Neuron (in vitro differentiated cells): ENCODE measurements at regions not wholly inside any gene's neighbourhood (a gene's known extent, or its start where the extent isn't known, plus 50 kb on each side); places are given as distances from the start of the nearest gene placed in this dataset.

ENCODE experiments used
- H2AFZ ChIP-seq: one replicate; pipeline ENCODE4 v1.6.1; 2013; ENCODE audit warnings: low read depth, mild to moderate bottlenecking, inconsistent platforms, low read length, moderate library complexity
- H3K27me3 ChIP-seq: one replicate; pipeline ENCODE4 v1.6.1; 2013; ENCODE audit warnings: low read length; ENCODE audit not compliant: insufficient read depth
- H3K36me3 ChIP-seq: one replicate; pipeline ENCODE4 v1.6.1; 2013; ENCODE audit warnings: low read length; ENCODE audit not compliant: insufficient read depth
- H3K4me1 ChIP-seq: one replicate; pipeline ENCODE4 v1.6.1; 2013; ENCODE audit warnings: low read length; ENCODE audit not compliant: insufficient read depth
- H3K4me3 ChIP-seq: 2 replicates; pipeline ENCODE4 v1.5.1; 2013; ENCODE audit warnings: mild to moderate bottlenecking, low read length, moderate library complexity
- H3K9me3 ChIP-seq: one replicate; pipeline ENCODE4 v1.6.1; 2013; ENCODE audit warnings: low read length

DNA sequence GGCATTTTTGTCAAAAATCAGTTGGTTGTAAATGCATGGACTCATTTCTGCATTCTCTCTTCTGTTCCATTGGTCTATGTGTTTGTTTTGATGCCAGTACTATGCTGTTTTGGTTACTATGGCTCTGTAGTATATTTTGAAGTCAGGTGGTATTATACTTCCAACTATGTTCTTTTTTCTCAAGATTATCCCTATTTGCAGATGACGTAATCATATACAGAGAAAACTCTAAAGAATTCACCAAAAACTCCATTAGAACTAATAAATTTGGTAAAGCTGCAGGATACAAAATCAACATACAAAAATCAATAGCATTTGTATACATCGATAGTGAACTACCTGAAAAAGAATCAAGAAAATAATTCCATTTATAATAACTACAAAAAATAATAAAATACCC, 253.1 kb upstream of the NEGR1 start:
- no peak overlapping the region for H3K4me3 ChIP-seq
- H3K4me1 ChIP-seq, result no peaks in the 10 kb centered on the region
- no peak overlapping the region for H2AFZ ChIP-seq
- H3K9me3 ChIP-seq, result no peaks in the 10 kb centered on the region
- H3K27me3 ChIP-seq, result no peaks in the 10 kb centered on the region
- H3K36me3 ChIP-seq, result no peaks in the 10 kb centered on the region

DNA sequence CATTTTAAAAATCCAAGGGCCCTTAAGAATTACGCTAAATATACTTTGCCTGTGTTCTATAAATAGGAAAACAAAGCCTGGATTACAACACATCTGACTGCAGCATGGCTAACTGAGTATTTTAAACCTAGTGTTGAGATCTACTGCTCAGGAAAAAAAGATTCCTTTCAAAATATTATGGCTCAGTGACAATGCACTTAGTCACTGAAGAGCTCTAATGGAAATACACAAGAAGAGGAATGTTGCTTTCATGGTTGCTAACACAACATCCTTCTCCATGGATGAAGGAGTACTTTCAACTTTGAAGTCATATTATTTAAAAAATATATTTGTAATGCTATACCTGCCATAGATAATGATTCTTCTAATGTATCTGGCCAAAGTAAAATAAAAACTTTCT, 248.3 kb upstream of the NEGR1 start:
- Histone ChIP-seq H3K9me3 (no peaks in the 10 kb centered on the region), H2AFZ (no peak overlapping the region), H3K4me1 (no peaks in the 10 kb centered on the region), H3K36me3 (no peaks in the 10 kb centered on the region), H3K27me3 (no peaks in the 10 kb centered on the region), H3K4me3 (no peak overlapping the region)

DNA sequence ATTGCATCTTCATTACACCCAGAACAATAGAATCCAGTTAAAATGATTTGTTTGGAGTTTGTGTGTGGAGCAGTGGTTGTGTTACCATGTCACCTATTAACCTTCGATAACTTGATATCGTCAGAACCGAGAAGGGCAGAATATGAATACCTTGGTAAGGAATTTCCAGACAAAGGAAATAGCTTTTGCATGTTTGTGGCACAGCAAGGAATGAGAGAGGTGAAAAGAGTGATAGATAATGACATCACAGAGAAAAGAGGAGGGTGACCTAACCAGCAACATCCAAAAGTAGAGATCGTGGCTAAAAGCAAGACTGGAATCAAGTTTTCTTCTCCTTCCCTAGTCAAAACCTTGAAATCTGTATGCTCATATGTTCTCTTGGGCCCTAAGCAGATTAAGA, 244.6 kb upstream of the NEGR1 start:
- H3K4me1 ChIP-seq, result no peaks in the 10 kb centered on the region

DNA sequence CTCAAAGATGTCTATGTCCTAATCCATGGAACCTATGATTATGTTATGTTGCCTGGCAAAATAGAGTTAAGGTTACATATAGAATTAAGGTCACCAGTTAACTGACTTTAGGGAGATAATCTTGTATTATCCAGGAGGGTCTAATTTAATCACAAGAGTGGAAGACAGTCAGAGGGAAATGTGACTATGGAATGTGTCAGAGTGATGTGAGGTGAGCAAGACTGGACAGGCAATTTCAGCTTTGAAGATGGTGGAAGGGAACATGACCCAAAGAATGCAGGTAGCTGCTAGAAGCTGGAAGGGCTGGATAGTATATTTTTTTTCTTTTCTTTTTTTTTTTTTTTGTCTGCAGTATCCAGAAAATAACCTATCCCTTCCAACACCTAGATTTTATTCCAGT, 241.7 kb upstream of the NEGR1 start:
- Histone ChIP-seq H3K4me1 (no peaks in the 10 kb centered on the region), H3K27me3 (no peaks in the 10 kb centered on the region), H3K9me3 (no peaks in the 10 kb centered on the region), H2AFZ (no peak overlapping the region), H3K36me3 (no peaks in the 10 kb centered on the region), H3K4me3 (no peak overlapping the region)

More for the DNA sequence above, 244.6 kb upstream of the NEGR1 start:
- Histone ChIP-seq H2AFZ (no peak overlapping the region), H3K4me3 (no peak overlapping the region), H3K36me3 (no peaks in the 10 kb centered on the region), H3K9me3 (no peaks in the 10 kb centered on the region), H3K27me3 (no peaks in the 10 kb centered on the region)

DNA sequence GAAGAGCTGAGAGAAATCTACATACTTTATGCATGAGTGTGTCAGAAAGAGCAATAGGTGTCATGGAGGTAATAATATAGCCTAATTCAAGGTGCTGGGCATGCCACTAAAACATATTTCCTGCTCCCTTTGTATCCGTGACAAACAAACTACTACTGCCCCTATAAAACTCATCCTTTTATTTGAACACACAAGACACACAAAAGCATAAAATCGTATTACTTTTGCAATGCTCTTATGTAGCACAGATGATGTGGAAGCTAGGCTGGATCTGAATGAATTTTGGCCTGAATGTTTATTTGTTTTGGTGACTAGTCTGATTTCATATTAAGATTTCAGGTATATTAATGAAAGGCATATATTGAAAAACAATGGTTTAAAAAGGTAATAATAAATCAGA, 239.3 kb upstream of the NEGR1 start:
- H2AFZ ChIP-seq, result no peak overlapping the region
- H3K36me3 ChIP-seq, result no peaks in the 10 kb centered on the region
- H3K9me3 ChIP-seq, result no peaks in the 10 kb centered on the region
- H3K27me3 ChIP-seq, result no peaks in the 10 kb centered on the region
- H3K4me3 ChIP-seq, result no peak overlapping the region
- H3K4me1 ChIP-seq, result no peaks in the 10 kb centered on the region

DNA sequence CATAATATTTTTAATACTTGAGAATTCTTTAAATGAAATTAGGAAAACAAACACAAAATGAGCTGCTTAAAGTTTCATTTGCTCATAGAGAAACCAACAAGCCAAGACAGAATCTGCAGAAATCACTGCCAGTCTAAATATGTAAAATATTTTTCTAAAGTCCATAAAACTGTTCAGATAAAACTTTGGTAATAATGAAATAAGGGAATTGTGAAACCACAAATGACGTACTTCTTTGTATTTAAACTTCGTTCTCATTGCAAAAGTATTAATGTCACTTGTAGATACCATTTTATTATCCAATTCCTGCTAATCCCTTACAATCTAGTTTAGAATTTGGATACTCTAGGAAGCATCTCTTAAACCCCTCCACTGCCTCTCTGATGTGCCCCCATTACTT, 234.5 kb upstream of the NEGR1 start:
- H3K4me3 ChIP-seq, result no peak overlapping the region

DNA sequence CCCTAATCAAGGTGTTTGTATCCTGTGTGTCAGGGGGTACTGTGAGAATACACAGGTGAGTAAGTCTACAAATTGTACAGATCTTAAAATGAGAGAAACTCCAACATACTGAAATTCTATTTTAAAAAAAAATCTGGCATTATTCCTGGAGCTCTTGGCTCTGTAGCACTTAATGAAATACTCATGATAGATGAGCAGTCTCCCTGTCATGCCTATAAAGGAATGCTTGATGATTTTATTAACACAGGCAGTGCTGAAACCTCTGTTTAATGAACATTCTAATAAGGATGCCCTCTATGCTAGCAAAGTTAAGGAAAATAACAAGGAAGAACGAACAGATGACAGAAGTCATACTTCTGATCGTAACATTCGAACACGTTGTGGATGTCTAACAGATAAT, 233.9 kb upstream of the NEGR1 start:
- Histone ChIP-seq H3K27me3 (no peaks in the 10 kb centered on the region), H3K4me1 (no peaks in the 10 kb centered on the region), H3K9me3 (no peaks in the 10 kb centered on the region), H3K4me3 (no peak overlapping the region), H2AFZ (no peak overlapping the region), H3K36me3 (no peaks in the 10 kb centered on the region)

More for the DNA sequence above, 234.5 kb upstream of the NEGR1 start:
- Histone ChIP-seq H3K4me1 (no peaks in the 10 kb centered on the region), H3K9me3 (no peaks in the 10 kb centered on the region), H3K27me3 (no peaks in the 10 kb centered on the region), H2AFZ (no peak overlapping the region), H3K36me3 (no peaks in the 10 kb centered on the region)

DNA sequence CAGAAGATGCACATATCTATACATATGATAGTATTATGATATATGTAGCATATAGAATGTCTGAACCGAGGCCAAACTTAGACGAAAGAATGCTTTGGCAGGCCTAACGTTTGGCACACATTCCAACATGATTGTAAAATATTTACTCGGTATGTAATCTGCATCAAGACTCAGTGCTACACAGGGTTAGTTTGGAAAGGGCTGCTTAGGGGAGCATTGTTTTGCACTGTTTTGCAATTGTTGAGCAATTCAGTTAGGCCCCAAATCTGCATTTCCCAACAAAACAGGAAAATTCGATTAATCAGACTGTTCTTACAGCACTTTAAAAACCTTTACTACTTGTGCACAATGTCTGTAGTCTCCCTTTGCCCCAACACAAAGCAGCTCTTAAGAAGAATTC, 216.0 kb upstream of the NEGR1 start:
- H2AFZ ChIP-seq, result no peak overlapping the region
- no peaks in the 10 kb centered on the region for H3K4me1 ChIP-seq
- no peaks in the 10 kb centered on the region for H3K9me3 ChIP-seq
- no peak overlapping the region for H3K4me3 ChIP-seq
- no peaks in the 10 kb centered on the region for H3K27me3 ChIP-seq
- no peaks in the 10 kb centered on the region for H3K36me3 ChIP-seq

DNA sequence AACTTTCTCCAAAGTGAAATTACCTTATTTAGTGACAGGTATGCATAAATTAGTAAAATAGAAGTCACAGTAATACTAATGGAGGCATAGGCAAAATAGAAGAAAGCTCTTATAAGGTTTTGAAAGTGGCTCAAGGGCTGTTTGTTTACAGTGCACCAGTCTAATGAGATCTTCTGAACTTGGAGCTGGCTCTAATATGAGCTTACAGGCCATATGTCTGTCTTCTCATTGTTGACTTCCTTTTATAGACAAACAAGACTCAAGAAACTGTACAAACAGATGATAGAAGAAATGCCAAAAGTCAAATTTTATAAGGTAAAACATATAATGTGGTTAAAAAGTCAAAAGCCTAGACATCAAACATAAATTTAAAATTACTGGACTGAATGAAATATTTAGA, 207.5 kb upstream of the NEGR1 start:
- no peak overlapping the region for H2AFZ ChIP-seq
- no peaks in the 10 kb centered on the region for H3K36me3 ChIP-seq
- H3K9me3 ChIP-seq, result no peaks in the 10 kb centered on the region
- H3K4me1 ChIP-seq, result no peaks in the 10 kb centered on the region
- no peak overlapping the region for H3K4me3 ChIP-seq
- no peaks in the 10 kb centered on the region for H3K27me3 ChIP-seq

DNA sequence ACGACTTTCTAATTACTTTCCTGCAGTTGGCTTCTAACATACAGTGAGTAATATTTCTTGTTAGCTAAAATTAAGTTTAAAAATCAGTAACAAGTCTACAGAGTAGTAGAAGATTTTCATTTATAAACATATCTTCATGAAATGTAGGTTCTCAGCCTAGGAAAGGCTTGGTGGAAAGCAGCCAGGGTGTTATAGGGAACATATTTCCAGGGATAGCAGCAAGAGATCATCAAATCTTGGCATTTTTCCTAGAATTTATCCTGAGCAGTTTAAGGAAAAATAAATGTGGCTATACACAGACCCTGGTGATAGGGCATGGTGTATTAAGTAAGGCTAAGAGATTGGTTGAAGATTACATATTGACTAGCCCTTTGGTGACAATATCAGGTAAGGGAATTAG, 203.5 kb upstream of the NEGR1 start:
- Histone ChIP-seq H3K4me1 (peaks cover 10% of the 10 kb centered on the region), H3K27me3 (no peaks in the 10 kb centered on the region), H3K4me3 (no peak overlapping the region), H3K9me3 (no peaks in the 10 kb centered on the region), H2AFZ (no peak overlapping the region), H3K36me3 (no peaks in the 10 kb centered on the region)

DNA sequence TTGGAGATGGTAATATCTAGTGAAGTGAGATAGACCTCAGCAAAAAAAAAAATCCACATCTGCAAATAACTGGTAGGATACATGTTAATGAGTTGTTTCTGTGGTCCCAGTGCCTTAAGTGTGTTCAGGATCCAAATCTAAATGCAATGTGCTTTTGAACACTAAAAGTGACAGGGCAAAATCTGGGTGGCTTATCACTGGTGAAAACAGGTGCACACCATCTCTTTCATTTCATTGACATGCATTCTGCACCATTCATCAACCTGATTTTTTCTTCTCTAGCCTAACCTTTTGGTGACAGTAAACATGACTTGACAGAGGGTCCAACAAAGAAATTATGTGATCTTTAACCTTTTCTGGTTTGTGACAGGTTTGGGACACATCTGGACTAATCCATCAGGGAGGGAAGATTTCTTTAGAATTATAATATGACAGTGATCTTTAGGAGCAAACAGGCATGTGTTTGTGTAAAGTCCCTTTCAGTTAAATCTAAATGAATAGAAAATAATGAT, 201.6 kb upstream of the NEGR1 start:
- no peaks in the 10 kb centered on the region for H3K36me3 ChIP-seq
- H3K4me3 ChIP-seq, result no peak overlapping the region
- peaks cover 10% of the 10 kb centered on the region for H3K4me1 ChIP-seq
- no peaks in the 10 kb centered on the region for H3K27me3 ChIP-seq
- no peaks in the 10 kb centered on the region for H3K9me3 ChIP-seq
- no peak overlapping the region for H2AFZ ChIP-seq

DNA sequence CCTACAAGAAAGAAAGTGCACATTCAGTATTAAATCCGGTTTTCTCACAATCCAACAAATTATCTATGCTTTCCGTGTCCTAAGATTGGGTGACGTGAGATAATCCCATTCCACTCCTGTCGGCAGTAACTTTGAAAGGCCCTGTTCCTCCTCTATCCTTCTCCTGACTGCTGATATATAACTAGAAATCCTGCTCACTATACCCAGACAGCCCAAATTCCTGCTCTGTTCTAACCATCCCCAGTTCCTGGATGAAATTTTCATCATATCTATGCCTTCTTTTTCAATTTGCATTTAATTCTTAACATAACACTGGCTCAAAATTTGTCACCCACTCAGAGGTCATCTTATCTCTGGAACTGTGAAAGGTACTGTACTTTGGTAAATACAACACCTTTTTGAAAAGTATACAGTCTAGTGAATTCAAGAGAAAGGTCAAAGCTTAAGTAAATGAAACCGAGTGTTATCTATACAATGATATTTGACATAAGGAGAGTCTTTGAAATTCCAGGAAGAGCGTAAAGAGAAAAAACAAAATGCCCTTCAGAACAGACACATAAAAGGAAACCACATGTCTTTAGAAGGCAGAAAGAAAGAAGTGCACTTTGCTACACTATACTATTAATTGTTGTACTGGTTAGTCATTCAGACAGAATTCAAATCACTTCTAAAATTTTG, 200.5 kb upstream of the NEGR1 start:
- Histone ChIP-seq H3K4me3 (no peak overlapping the region), H3K27me3 (no peaks in the 10 kb centered on the region), H3K4me1 (peaks cover 10% of the 10 kb centered on the region), H2AFZ (no peak overlapping the region), H3K36me3 (no peaks in the 10 kb centered on the region), H3K9me3 (no peaks in the 10 kb centered on the region)

DNA sequence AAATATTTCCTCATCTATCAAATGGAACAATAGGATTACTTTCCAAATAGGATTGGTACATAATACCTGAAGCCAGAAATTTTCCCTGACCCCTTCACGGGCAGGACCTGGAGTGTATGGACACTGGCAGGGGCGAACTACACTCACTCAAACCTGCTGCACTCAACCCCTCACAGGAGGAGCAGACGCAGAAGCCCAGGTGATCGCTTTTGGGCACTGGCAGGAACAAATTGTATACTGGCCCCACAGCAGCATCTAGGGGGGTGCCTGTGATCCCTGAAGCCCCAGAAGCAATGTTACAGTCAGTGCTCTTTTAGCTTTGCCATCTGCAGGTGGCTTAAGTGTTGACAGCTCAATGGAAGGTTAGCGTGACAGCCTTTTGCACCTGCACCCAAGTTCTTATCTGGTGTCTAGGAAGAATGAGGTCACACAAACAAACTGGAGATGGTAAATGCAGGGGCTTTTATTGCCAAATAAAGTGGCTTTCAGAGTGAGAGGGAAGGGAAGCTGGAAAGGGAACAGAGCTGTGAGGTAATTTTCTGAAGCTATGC, 199.2 kb upstream of the NEGR1 start:
- H3K27me3 ChIP-seq, result no peaks in the 10 kb centered on the region
- H3K36me3 ChIP-seq, result no peaks in the 10 kb centered on the region
- no peak overlapping the region for H3K4me3 ChIP-seq
- H2AFZ ChIP-seq, result no peak overlapping the region
- H3K9me3 ChIP-seq, result no peaks in the 10 kb centered on the region
- H3K4me1 ChIP-seq, result peaks cover 10% of the 10 kb centered on the region

DNA sequence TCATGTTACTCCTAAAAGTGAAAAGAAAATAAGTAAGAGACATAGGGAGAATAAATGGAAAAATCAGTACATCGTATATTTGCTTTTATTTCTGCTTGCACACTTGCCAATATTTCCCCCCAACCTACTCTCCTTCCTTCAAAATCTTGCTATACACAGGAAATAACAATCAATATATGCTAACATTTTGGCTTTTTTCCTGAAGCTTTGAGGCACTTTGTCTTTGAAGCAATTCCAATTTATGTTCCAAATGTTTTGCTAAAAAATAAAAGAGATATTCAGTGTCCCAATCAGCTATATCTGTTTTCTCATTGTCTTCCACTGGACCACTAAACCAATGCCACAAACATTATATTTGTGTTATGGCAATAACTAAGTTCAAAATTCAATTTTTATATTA, 184.0 kb upstream of the NEGR1 start:
- H3K36me3 ChIP-seq, result no peaks in the 10 kb centered on the region
- no peak overlapping the region for H2AFZ ChIP-seq
- H3K27me3 ChIP-seq, result no peaks in the 10 kb centered on the region
- H3K9me3 ChIP-seq, result no peaks in the 10 kb centered on the region
- H3K4me3 ChIP-seq, result no peak overlapping the region
- peaks cover 4% of the 10 kb centered on the region for H3K4me1 ChIP-seq
